22Rv1 (cell line): ENCODE measurements at regions not wholly inside any gene's neighbourhood (a gene's known extent, or its start where the extent isn't known, plus 50 kb on each side); places are given as distances from the start of the nearest gene placed in this dataset.

ENCODE experiments used
- CTCF ChIP-seq: fragments of 450-650 bp; IDR thresholded peaks from 2 replicates; pipeline ENCODE4 v1.5.1; 2017; ENCODE audit warnings: mild to moderate bottlenecking
- ZFX ChIP-seq: fragments of 450-650 bp; IDR thresholded peaks from 2 replicates; pipeline ENCODE4 v1.6.1; 2017; ENCODE audit warnings: antibody characterized with exemption, borderline replicate concordance

- TF ChIP-seq CTCF (no peak), ZFX (no peak)
These were observed 147.9 kb downstream of the HS3ST3B1 start for GRCh38 chr17:14448818-14449217.
